ENCODE measurements at regions not wholly inside any gene's neighbourhood (a gene's known extent, or its start where the extent isn't known, plus 50 kb on each side); places are given as distances from the start of the nearest gene placed in this dataset.

DNA sequence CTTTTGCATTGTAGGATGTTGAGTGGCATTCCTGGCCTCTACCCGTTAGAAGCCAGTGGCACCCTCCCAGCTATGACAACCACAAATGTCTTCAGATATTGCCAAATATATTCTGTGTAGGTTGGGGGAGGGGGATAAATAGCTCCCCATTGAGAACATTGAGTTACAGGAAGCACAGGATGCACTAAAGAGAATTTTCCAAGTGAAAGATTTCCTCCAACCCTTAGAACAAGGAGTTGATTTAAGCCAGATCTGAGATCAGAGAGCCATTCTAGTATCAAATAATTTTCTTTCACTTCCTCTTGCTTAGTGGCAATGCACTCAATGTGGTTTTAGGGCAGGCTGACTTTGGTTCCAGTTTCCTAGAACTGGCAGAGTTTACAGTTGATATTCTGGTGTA is 436.6 kb downstream of the C4orf33 start:
- H3K36me3 ChIP-seq (ENCODE audit: control insufficient read depth, insufficient read depth, low read length), result no peaks in the 10 kb centered on the region
- no peaks in the 10 kb centered on the region for H3K9me1 ChIP-seq (ENCODE audit: control insufficient read depth, insufficient read depth, low read length)
- H3K9ac ChIP-seq (ENCODE audit: insufficient read depth in 1 of 2, low read depth in 2 of 2, low read length in 2 of 2), result no peak overlapping the region
- in situ Hi-C loops (cut with MboI) (no loop called here), intact Hi-C loops (cut with micrococcal nuclease) (no loop called here)
- ChIA-PET POLR2A (no interaction called here), CTCF (ENCODE audit: low intra/inter-chr PET ratio) (no interaction called here)
- TF ChIP-seq ZBTB1 (CRISPR knock-in tag; IDR thresholded peaks at IDR 0.05; ENCODE audit: borderline replicate concordance, low read depth) (no peak), MYC (IDR thresholded peaks at IDR 0.05; ENCODE audit: low read depth, low read length) (no peak), MYC (CRISPR knock-in tag; IDR thresholded peaks at IDR 0.05; ENCODE audit: borderline replicate concordance, low read depth) (no peak), ZC3H11A (IDR thresholded peaks at IDR 0.05; ENCODE audit: low read depth, low read length) (no peak), EP300 (IDR thresholded peaks at IDR 0.05; ENCODE audit: low read length) (no peak), TEAD4 (IDR thresholded peaks at IDR 0.05; ENCODE audit: low read length) (no peak), TEAD4 (CRISPR knock-in tag; IDR thresholded peaks at IDR 0.05; ENCODE audit: borderline replicate concordance) (no peak), ZFP1 (CRISPR knock-in tag; IDR thresholded peaks at IDR 0.05) (no peak), RBFOX2 (IDR thresholded peaks at IDR 0.05; ENCODE audit: low read depth, low read length) (no peak), SMARCC2 (IDR thresholded peaks at IDR 0.05; ENCODE audit: low read depth) (no peak), STAT5B (CRISPR knock-in tag; IDR thresholded peaks at IDR 0.05) (no peak), POLR2A (conservative IDR thresholded peaks at IDR 0.05) (no peak), FOXJ2 (tag; IDR thresholded peaks at IDR 0.05) (no peak)
- TF ChIP-seq, protein P1, sequence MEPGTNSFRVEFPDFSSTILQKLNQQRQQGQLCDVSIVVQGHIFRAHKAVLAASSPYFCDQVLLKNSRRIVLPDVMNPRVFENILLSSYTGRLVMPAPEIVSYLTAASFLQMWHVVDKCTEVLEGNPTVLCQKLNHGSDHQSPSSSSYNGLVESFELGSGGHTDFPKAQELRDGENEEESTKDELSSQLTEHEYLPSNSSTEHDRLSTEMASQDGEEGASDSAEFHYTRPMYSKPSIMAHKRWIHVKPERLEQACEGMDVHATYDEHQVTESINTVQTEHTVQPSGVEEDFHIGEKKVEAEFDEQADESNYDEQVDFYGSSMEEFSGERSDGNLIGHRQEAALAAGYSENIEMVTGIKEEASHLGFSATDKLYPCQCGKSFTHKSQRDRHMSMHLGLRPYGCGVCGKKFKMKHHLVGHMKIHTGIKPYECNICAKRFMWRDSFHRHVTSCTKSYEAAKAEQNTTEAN (CRISPR knock-in tag; IDR thresholded peaks at IDR 0.05), result no peak
- TF ChIP-seq, protein P2, sequence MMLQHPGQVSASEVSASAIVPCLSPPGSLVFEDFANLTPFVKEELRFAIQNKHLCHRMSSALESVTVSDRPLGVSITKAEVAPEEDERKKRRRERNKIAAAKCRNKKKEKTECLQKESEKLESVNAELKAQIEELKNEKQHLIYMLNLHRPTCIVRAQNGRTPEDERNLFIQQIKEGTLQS (IDR thresholded peaks at IDR 0.05), result no peak
- TF ChIP-seq, protein P2 (CRISPR knock-in tag; conservative IDR thresholded peaks at IDR 0.05), result no peak
- TF ChIP-seq, protein P3, sequence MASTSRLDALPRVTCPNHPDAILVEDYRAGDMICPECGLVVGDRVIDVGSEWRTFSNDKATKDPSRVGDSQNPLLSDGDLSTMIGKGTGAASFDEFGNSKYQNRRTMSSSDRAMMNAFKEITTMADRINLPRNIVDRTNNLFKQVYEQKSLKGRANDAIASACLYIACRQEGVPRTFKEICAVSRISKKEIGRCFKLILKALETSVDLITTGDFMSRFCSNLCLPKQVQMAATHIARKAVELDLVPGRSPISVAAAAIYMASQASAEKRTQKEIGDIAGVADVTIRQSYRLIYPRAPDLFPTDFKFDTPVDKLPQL (IDR thresholded peaks at IDR 0.05; ENCODE audit: extremely low read depth, insufficient read length), result no peak
- TF ChIP-seq, protein P4, sequence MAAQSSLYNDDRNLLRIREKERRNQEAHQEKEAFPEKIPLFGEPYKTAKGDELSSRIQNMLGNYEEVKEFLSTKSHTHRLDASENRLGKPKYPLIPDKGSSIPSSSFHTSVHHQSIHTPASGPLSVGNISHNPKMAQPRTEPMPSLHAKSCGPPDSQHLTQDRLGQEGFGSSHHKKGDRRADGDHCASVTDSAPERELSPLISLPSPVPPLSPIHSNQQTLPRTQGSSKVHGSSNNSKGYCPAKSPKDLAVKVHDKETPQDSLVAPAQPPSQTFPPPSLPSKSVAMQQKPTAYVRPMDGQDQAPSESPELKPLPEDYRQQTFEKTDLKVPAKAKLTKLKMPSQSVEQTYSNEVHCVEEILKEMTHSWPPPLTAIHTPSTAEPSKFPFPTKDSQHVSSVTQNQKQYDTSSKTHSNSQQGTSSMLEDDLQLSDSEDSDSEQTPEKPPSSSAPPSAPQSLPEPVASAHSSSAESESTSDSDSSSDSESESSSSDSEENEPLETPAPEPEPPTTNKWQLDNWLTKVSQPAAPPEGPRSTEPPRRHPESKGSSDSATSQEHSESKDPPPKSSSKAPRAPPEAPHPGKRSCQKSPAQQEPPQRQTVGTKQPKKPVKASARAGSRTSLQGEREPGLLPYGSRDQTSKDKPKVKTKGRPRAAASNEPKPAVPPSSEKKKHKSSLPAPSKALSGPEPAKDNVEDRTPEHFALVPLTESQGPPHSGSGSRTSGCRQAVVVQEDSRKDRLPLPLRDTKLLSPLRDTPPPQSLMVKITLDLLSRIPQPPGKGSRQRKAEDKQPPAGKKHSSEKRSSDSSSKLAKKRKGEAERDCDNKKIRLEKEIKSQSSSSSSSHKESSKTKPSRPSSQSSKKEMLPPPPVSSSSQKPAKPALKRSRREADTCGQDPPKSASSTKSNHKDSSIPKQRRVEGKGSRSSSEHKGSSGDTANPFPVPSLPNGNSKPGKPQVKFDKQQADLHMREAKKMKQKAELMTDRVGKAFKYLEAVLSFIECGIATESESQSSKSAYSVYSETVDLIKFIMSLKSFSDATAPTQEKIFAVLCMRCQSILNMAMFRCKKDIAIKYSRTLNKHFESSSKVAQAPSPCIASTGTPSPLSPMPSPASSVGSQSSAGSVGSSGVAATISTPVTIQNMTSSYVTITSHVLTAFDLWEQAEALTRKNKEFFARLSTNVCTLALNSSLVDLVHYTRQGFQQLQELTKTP (IDR thresholded peaks at IDR 0.05; ENCODE audit: low read depth in 1 of 2, partially characterized antibody in 2 of 2), result no peak
- no peak overlapping the region for H3K4me2 ChIP-seq (ENCODE audit: insufficient read depth, low read length)
- no TSS peak for BruUV-seq (replicated peaks)
- H4K20me1 ChIP-seq (replicated peaks; ENCODE audit: control insufficient read depth, insufficient read depth, low read length), result no peaks in the 10 kb centered on the region
- H3K27me3 ChIP-seq (ENCODE audit: control insufficient read depth in 2 of 2, insufficient read depth in 2 of 2, low read length in 2 of 2), result no peaks in the 10 kb centered on the region
- H2AFZ ChIP-seq (ENCODE audit: low read depth, low read length), result no peak overlapping the region
- H3K9me3 ChIP-seq (replicated peaks; ENCODE audit: control insufficient read depth, insufficient read depth, low read depth, low read length), result no peaks in the 10 kb centered on the region
- no peak for DNase-seq (ENCODE audit: extremely low read depth in 1 of 4, low spot score in 3 of 4)
- H3K4me3 ChIP-seq, result no peak overlapping the region
- H3K79me2 ChIP-seq (ENCODE audit: control insufficient read depth, insufficient read depth, low read length), result no peaks in the 10 kb centered on the region
- H3K4me1 ChIP-seq (replicated peaks in 1 of 2; ENCODE audit: control insufficient read depth in 2 of 2, insufficient read depth in 2 of 2, low read length in 2 of 2), result no peaks in the 10 kb centered on the region
- FAIRE-seq, result no peak
- no peak for ATAC-seq
- no peak overlapping the region for H3K27ac ChIP-seq (ENCODE audit: extremely low read depth, low read depth, low read length)
- WGBS (ENCODE audit: insufficient coverage, low coverage, missing lambda C conversion rate), result 0% methylated on average over 1 of the region's 1 CpG
